Glutamatergic neuron (in vitro differentiated cells): ENCODE measurements at regions not wholly inside any gene's neighbourhood (a gene's known extent, or its start where the extent isn't known, plus 50 kb on each side); places are given as distances from the start of the nearest gene placed in this dataset.

Source experiments
- DNase-seq: peaks from one replicate; pipeline ENCODE4 v3.0.0; 2022
- H3K27ac Mint-ChIP-seq: one replicate; pipeline ENCODE4 v1.8.0; 2020; ENCODE audit warnings: mild to moderate bottlenecking, mixed read lengths, inconsistent platforms; ENCODE audit not compliant: unreplicated experiment
- H3K27me3 Mint-ChIP-seq: one replicate; pipeline ENCODE4 v1.8.0; 2020; ENCODE audit warnings: mild to moderate bottlenecking, moderate library complexity, mixed read lengths, inconsistent platforms; ENCODE audit not compliant: unreplicated experiment
- H3K36me3 Mint-ChIP-seq: one replicate; pipeline ENCODE4 v1.8.0; 2020; ENCODE audit warnings: mild to moderate bottlenecking, mixed read lengths, inconsistent platforms; ENCODE audit not compliant: unreplicated experiment
- H3K4me1 Mint-ChIP-seq: one replicate; pipeline ENCODE4 v1.8.0; 2020; ENCODE audit warnings: mild to moderate bottlenecking, low read depth, mixed read lengths, inconsistent platforms; ENCODE audit not compliant: unreplicated experiment
- H3K4me3 Mint-ChIP-seq: one replicate; pipeline ENCODE4 v1.8.0; 2020; ENCODE audit warnings: mild to moderate bottlenecking, mixed read lengths, inconsistent platforms; ENCODE audit not compliant: unreplicated experiment
- H3K9me3 Mint-ChIP-seq: one replicate; pipeline ENCODE4 v1.8.0; 2020; ENCODE audit warnings: mild to moderate bottlenecking, moderate library complexity, mixed read lengths, inconsistent platforms; ENCODE audit not compliant: unreplicated experiment
- TF ChIP-seq, protein P1 (sequence below): fragments of 200-600 bp; sonication (generic); IDR thresholded peaks from one replicate; pipeline ENCODE4 v1.5.0; 2021; ENCODE audit not compliant: partially characterized antibody, unreplicated experiment

DNA sequence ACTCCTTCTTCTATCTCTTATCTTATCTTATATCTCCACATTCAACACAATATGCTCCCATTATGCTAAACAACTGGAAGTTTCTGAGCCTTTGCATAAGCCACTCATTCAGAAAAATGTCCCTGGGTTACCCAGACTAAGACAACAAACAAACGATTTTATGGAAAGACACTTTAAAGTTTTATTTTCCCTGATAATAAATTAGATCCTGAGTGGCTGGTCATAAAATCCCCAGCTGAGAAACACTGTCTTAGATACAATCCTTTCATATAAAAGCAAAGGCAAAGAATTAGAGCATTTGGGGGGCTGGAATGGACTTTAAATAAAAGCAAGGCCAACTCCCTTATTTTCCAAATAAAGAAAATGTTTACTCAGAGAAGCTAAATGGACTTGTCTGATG lies 322.3 kb downstream of the GBE1 start:
- TF ChIP-seq, protein P1, sequence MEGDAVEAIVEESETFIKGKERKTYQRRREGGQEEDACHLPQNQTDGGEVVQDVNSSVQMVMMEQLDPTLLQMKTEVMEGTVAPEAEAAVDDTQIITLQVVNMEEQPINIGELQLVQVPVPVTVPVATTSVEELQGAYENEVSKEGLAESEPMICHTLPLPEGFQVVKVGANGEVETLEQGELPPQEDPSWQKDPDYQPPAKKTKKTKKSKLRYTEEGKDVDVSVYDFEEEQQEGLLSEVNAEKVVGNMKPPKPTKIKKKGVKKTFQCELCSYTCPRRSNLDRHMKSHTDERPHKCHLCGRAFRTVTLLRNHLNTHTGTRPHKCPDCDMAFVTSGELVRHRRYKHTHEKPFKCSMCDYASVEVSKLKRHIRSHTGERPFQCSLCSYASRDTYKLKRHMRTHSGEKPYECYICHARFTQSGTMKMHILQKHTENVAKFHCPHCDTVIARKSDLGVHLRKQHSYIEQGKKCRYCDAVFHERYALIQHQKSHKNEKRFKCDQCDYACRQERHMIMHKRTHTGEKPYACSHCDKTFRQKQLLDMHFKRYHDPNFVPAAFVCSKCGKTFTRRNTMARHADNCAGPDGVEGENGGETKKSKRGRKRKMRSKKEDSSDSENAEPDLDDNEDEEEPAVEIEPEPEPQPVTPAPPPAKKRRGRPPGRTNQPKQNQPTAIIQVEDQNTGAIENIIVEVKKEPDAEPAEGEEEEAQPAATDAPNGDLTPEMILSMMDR = no peak
- H3K36me3 Mint-ChIP-seq = no peaks in the 10 kb centered on the region
- H3K27me3 Mint-ChIP-seq = no peaks in the 10 kb centered on the region
- no peak overlapping the region for H3K27ac Mint-ChIP-seq
- DNase-seq = no peak
- peaks cover 2% of the 10 kb centered on the region for H3K4me1 Mint-ChIP-seq
- no peak overlapping the region for H3K4me3 Mint-ChIP-seq
- no peaks in the 10 kb centered on the region for H3K9me3 Mint-ChIP-seq

DNA sequence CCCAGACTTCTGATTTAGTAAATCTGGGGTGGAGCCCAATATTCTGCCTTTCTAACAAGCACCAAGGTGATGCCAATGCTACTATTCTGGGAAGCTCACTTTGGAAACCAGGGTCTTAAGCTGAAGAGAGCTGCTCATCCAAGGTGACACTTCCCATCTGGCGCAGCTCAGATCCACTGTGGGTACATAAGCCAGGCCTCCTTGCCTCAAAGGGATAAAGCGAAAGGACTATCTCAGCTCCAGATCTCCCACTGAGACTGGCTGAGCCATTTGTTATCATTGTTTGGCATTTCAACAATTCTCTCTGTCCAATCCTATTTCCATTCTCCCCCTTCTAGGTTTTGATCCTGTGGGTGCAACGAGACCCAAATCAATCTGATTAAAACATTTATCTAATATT lies 323.8 kb downstream of the GBE1 start:
- TF ChIP-seq, protein P1 = no peak
- no peak for DNase-seq
- no peak overlapping the region for H3K4me3 Mint-ChIP-seq
- peaks cover 3% of the 10 kb centered on the region for H3K4me1 Mint-ChIP-seq
- no peak overlapping the region for H3K27ac Mint-ChIP-seq
- no peaks in the 10 kb centered on the region for H3K27me3 Mint-ChIP-seq
- H3K9me3 Mint-ChIP-seq = no peaks in the 10 kb centered on the region
- H3K36me3 Mint-ChIP-seq = no peaks in the 10 kb centered on the region

DNA sequence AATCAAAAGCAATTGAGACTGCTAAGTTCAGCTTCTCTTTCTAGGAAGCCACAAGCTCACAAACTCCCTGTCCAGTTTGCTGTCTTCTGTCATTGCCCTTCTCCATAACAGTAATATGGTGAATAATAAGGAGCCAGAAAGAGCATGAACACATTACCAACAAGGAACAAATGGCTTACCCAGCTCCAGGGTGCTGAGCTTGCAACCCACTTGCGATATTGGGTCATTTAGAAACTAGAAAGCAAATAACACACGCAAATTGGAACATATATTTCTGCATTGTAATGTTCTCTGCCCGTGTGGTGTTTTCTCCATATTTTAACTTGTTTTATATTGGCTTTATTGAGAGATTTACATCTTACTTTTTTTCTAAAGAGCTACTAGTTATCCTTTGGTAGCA lies 325.3 kb downstream of the GBE1 start:
- Mint-ChIP-seq H3K4me1 (peaks cover 3% of the 10 kb centered on the region), H3K36me3 (no peaks in the 10 kb centered on the region), H3K27ac (no peak overlapping the region), H3K9me3 (peaks cover under 1% of the 10 kb centered on the region), H3K27me3 (no peaks in the 10 kb centered on the region), H3K4me3 (no peak overlapping the region)
- DNase-seq = no peak
- TF ChIP-seq, protein P1 = no peak

DNA sequence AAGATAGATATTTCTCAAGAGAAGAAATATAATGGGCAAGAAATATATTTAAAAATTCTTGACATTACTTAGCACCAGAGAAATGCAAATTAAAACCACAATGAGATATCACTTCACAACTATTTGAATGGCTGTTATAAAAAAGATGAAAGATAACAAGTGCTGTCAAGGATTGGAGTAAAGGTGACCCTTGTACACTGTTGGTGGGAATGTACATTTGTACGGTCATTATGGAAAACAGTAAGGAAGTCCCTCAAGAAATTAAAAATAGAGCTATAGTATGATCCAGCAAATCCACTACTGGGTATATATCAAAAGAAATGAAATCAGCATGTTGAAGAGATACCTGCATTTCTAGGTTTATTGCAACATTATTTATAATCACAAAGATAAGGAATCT lies 326.4 kb downstream of the GBE1 start:
- no peak for DNase-seq
- peaks cover 3% of the 10 kb centered on the region for H3K4me1 Mint-ChIP-seq
- H3K9me3 Mint-ChIP-seq = peaks cover 2% of the 10 kb centered on the region
- H3K36me3 Mint-ChIP-seq = no peaks in the 10 kb centered on the region
- no peak overlapping the region for H3K4me3 Mint-ChIP-seq
- no peaks in the 10 kb centered on the region for H3K27me3 Mint-ChIP-seq
- no peak overlapping the region for H3K27ac Mint-ChIP-seq
- TF ChIP-seq, protein P1 = no peak

DNA sequence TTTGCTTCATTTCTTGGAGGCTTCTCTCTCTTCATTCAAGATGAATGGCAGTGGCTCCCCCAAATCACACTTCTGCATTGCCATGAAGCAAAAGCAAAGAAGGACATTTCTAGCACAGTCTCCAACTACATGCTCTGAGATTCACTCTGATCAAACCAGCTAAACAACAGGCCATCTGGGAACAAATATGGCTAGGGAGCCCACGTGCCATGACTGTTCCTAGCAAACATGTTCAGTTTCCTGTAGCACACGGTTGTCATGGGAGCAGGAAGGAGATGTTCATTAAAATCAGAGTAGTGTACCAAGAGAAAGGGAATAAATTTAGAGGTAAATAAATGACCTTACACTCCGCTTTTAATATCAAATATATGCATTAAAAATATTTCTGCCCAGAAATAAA lies 327.3 kb downstream of the GBE1 start:
- peaks cover 3% of the 10 kb centered on the region for H3K4me1 Mint-ChIP-seq
- H3K36me3 Mint-ChIP-seq = no peaks in the 10 kb centered on the region
- H3K9me3 Mint-ChIP-seq = peaks cover 2% of the 10 kb centered on the region
- no peak overlapping the region for H3K27ac Mint-ChIP-seq
- H3K27me3 Mint-ChIP-seq = no peaks in the 10 kb centered on the region
- TF ChIP-seq, protein P1 = no peak
- H3K4me3 Mint-ChIP-seq = no peak overlapping the region
- DNase-seq = no peak
